ENCODE measurements at regions not wholly inside any gene's neighbourhood (a gene's known extent, or its start where the extent isn't known, plus 50 kb on each side); places are given as distances from the start of the nearest gene placed in this dataset.

- TF ChIP-seq, protein P1, sequence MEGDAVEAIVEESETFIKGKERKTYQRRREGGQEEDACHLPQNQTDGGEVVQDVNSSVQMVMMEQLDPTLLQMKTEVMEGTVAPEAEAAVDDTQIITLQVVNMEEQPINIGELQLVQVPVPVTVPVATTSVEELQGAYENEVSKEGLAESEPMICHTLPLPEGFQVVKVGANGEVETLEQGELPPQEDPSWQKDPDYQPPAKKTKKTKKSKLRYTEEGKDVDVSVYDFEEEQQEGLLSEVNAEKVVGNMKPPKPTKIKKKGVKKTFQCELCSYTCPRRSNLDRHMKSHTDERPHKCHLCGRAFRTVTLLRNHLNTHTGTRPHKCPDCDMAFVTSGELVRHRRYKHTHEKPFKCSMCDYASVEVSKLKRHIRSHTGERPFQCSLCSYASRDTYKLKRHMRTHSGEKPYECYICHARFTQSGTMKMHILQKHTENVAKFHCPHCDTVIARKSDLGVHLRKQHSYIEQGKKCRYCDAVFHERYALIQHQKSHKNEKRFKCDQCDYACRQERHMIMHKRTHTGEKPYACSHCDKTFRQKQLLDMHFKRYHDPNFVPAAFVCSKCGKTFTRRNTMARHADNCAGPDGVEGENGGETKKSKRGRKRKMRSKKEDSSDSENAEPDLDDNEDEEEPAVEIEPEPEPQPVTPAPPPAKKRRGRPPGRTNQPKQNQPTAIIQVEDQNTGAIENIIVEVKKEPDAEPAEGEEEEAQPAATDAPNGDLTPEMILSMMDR (IDR thresholded peaks at IDR 0.05; ENCODE audit: poor library complexity), result no peak
- TF ChIP-seq EZH2phosphoT487 (IDR thresholded peaks at IDR 0.05; ENCODE audit: low read depth, severe bottlenecking, unreplicated experiment) (no peak), EZH2 (IDR thresholded peaks at IDR 0.05; ENCODE audit: borderline replicate concordance) (no peak)
Measured at GRCh38 chrX:122245175-122245574, 938.9 kb upstream of the GRIA3 start.

All from hepatocyte (in vitro differentiated cells).